GM21367 (cell line): ENCODE measurements at regions not wholly inside any gene's neighbourhood (a gene's known extent, or its start where the extent isn't known, plus 50 kb on each side); places are given as distances from the start of the nearest gene placed in this dataset.

Source experiments
- ATAC-seq: cut with Tn5 transposase; IDR thresholded peaks from one replicate; pipeline ENCODE4 v1.9.1; 2021; ENCODE audit not compliant: unreplicated experiment

DNA sequence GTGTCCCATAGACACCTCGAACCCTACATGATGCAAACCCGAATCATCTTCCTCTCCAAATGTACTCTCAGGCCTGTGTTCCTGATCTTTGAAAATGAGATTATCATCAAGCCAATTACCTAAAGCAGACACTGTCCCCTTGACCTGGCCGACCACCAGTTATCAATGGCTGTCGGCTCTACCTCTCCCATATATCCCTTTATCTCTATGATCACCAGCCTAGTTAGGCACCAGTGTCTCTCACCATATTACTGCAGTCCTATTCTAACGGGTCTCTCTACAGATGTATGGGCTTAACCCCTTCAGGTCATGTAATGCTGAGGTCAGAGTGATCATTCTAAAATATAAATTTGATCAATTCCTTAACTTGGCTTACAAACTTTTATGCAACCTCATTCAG lies 234.9 kb upstream of the MARCKS start:
- ATAC-seq: no peak

DNA sequence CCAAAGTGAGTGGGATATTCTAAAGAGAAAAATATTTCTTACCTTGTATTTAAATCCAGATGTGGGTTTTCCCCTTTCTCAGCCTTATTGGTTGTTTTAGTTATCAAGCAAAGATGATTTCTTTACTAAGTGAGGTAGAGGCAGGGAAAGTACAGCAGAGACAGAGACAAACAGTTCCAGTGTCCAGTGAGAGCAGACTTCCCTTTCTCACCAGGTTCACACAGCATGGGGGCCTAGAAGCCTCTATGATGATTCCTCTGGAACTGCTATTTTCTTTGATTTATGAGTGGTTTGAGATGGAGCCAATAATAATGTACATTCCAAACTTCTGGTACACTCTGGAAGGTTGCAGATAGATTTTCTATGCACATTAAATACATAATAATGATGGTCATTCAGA lies 234.0 kb upstream of the MARCKS start:
- ATAC-seq: no peak

DNA sequence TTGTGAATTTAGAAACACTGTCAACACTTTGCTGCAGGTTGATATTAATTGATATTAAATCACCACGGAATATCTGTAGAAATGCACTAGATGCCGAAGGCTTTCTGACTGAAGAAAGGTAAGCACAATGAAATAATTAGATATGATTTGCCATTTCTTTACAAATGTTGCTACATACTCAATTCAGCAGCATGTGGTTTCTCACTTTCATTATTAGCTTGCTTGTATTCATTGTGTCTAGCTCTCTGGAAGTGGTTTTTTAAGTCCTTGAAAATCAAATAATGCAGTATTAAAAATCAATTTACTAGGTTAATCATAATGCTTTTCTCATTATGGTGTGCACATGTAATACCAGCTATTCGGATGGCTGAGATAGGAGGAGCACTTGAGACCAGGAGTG lies 231.3 kb upstream of the MARCKS start:
- ATAC-seq: peak; percentile 11

DNA sequence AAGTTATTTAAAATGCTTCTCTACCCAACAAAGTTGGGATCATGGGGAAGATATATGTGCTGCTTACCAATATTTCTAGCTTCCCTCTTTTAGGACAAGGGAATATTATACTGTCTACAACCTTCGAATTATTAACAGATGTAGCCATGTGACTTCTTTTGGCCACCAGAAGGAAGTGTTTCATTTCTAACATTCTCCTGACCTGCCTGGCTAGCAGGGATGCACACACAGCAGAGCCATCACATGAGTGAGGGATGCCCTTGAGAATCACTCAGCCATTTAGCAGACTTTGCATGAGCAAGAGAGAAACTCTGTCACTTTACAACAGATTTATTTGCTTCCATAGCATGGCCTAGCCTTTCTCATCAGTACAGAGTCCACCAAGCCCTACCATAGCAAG lies 230.7 kb upstream of the MARCKS start:
- ATAC-seq: no peak

DNA sequence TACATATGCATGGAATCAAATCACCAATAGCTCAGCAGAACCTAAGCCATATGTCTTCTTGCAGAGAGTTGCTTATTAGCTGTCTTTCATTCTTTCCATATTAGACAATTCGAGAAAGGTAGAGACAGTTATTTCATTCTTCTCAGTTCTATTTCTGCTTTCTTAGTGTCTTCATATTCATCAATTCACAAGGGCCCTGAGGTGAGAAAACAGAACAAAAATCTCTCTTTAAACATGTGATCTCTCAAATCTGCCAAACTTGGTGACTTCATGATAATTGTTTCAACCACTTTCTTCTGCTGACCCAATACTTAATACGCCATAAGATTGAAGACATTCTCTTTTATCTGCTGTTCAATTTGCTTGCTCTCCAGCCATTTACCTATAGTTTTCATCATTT lies 229.7 kb upstream of the MARCKS start:
- peak; percentile 22 for ATAC-seq

DNA sequence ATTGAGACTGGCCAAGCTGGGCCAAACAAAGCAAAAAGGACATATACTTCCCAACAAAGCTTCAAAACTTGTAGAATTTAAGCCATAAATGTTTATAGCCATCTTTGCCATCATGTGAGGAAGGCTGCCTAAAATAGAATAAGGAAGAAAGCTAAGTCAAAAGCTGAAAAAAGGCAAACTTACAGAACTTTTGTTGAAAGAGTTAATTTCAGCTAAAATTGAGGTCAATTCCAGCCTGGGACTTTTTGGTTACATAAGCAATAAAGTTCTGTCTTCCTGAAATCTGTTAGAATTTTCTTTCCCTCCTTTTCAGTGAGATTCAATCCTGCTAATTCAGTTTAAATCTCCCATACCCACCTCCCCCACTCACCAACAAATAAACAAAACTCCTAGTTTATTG lies 227.9 kb upstream of the MARCKS start:
- no peak for ATAC-seq

DNA sequence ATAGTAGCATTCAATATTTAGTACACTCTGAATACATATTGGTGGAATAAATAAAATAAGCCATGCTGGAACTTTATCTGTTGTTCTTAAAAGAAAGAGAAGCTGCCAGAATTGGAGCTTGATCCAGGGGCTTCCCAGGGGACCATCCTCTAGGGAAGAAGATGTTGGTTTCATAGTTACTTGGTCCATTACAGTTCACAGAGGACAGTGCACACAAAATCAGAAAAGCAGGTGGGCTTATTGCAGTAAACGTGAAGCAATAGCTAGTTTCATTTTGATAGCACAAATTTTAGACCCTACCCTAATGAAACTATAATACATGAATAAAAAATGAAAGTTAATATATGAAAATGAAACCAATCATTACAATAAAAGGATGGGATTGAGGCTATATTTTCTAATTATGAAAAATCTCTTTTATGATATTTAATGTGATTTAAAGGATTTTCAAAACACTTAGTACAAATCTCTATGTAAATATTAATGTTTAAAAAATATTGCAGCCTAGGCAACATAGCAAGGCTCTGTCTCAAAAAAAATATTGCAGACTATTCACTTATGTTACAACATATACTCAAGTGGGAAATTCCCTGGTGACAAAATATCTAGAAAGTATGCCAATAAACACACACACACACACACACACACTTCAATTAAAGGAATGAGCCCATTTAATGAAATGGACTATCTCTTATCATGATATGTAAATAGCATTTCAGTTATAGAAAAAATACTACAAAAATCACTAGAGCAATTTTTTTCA lies 227.0 kb upstream of the MARCKS start:
- ATAC-seq: no peak

DNA sequence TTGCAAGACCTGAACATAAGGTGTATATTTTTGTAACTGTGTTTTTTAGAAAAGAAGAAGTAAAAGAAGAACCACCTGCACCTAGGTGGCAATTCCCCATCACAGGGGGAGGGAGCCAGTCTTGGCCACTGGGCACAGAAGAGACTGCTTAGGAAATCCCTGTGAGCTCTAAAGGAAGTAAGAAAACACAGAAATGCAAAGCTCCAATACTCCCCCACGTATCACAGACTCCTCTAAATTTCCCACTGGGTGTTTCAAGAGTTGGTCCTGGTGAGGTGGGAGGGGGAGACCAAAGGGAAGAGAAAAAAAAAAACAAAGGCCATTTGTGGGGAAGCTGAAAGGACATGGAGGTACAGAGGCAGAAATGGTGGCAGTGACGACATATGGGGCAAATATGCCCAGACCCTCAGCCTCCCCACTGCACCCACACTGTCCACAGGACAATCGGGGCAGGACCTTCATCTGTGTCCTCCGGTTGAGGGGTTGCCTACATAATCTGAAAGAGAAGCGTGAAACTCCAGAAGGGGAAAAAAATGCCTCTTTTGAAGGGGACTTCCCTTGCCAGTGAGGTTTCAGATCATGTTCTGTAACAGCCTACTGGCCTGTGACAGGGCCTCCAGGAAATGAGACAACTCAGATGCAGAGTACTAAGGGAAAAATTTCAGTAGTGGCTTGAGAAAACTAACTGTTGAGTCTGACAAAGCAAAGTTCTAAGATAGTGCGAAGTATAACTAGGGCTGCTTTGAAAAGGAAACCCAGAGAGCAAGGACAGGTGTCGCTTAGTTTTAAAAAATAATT lies 226.2 kb upstream of the MARCKS start:
- ATAC-seq: peak; percentile 53

DNA sequence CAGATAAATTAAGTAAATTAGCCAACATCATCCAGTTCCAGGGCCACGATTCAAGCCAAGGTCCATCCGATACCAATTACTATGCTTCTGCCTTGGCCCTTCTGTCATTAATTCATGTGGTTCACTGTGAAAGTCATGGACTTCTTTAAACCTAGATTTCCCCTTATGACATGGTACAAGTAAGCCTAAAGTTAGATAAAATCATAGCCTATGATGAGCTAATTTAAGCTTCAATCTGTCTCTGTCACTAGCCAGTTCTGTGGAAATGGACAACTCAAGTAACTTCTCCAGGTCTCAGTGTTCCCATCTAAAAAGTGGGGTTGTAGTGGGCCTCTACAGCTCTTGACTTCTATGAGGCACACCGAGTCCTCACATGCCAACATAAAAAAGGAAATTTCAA lies 225.5 kb upstream of the MARCKS start:
- ATAC-seq: no peak

DNA sequence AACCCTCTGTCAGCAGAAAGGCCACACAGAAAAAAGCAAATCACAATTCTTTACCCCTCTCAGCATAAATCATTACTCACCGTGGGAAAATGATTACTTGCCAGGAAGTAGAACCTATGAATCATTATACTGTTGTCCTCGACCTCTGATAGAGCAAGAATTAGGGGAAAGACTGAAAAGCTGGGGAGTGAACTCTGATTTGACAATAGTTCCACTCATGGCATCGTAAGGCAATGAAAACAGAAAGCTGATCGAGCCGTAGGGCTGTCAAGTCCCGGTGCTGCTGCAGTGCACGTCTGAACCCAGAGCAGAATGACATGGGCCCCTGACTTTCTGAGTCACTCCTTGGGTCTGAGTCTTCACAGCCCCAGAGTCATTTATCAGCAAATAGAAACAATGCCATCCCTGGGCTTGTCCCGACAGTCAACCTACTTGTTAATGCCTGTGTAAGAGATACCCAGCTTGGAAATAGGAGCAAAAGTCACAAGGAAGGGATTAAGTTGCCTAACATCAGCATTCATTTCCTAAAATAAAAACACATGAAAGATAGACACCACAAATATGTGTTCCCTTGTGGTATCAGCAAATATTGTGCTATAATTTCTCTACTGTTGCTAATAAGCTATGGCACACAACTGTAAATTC lies 224.8 kb upstream of the MARCKS start:
- ATAC-seq: peak; percentile 28

DNA sequence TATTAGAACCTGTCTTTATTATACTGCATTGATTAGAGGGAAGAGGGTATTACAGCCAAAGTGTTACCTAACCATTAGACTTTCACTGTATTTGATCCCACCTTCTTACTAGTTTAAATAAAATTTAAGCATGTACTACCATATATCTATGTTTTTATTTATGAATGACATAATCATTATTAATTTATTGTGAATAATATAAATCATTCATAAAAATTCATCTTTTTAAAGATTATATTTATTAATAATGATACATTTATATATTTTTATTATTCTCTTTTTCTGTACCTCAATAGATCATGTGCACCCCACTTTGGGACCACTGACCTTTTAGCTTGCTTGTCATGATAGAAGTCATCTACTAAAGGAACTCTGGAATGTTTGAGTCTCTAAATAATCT lies 223.5 kb upstream of the MARCKS start:
- no peak for ATAC-seq

DNA sequence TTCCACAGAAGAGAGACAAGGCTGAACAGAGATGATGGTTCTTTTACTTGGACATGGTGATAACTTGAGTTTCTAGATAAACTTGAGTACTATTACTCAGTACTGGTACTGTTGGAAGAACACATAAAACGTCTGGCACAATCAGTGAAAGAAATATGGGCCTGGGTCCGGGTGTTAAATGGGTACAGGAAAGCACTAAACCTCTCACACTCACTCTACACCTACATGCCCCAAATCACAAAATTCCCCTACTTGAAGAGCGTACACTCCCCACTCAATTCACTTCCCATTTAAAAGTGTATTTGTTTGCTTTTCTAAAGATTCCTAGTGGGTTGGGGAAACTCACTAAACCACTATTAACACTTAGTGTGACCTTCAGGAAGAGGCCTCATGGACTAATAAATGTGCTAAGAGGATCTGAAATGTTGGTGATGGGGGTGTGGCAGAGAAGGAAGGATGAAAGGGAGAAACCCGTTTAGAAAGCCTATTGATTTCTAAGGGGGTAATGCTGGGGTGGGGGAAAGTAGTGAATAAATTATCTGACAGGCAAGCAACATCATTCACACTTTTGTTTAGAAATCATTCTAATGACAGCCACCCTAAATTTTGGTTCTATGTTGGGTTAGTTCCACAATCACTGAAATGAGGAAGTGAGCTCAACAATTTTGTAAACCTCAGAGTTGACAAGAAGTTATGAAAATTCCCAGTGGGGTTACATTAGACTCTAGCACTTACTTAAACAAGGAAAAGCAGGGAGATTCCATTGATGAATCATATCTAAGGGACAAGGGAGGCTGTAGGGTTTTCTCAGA lies 222.6 kb upstream of the MARCKS start:
- peak; percentile 14 for ATAC-seq

DNA sequence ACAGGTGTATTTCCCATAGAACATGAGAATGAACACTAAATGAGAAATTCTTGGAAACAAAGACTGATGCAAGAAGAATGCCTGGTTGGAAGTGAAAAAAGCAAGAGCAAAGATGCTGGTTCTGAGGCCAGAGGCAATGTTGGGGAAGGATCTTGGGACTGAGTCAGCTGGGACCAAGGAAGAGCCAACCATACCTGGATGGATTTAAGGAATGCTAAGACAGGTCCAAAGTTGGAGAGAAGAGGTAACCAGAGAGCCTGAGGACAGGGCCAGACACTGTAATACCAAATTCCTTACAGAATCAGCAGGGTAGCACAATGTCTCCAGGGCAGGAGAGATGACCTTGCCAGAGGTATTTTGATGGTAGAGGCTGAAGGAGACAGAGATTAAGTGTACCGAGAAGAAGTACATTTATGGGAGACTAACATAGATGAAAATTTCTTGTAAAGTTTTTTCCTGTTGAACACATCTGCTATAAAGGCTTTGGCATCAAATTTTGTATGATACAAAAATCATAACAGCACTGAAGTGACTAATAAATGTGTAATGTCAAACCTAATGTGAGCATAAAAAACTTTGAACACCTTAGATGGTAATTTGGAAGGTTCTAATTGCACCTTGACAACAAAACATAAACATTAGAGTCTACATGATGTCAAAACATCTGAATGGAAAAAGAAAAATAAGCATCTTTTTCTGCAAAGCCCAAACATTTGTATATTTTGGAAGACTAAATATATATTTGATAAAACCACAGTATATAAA lies 221.7 kb upstream of the MARCKS start:
- no peak for ATAC-seq

DNA sequence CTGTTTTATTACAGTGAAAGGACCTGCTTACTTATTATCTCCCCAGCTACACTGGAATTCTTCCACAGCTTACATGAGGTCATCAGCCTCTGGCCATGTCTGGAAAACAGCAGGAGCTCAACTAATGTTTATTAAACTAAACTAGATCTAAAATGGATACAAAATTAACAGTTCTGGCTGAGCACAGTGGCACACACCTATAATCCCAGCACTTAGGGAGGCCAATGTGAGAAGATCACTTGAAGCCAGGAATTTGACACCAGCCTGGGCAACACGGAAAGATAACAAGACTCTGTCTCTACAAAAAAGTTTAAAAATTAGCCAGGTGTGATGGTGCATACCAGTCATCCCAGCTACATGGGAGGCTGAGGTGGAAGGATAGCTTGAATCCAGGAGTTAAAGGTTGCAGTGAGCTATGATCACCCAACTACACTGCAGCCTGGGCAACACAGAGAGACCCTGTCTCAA lies 220.8 kb upstream of the MARCKS start:
- no peak for ATAC-seq

DNA sequence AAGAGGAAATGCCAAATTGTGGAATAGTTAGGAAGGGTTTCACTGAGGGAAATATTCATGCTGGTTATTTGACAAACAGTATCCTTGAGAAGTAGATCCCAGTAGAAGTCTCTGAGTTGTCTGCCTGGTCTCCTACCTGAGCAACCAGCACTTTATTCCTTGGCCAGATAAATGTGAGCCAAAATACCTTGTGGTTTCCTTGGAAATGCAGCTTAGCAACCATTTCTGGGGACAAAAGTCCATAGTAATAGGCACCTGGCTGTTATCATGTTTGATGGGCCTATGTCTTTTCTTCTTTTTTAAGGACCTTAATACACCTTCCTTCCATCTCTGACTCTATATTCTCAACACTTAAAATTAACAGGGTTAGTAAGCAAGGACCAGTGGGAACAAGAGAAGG lies 217.1 kb upstream of the MARCKS start:
- ATAC-seq: no peak

DNA sequence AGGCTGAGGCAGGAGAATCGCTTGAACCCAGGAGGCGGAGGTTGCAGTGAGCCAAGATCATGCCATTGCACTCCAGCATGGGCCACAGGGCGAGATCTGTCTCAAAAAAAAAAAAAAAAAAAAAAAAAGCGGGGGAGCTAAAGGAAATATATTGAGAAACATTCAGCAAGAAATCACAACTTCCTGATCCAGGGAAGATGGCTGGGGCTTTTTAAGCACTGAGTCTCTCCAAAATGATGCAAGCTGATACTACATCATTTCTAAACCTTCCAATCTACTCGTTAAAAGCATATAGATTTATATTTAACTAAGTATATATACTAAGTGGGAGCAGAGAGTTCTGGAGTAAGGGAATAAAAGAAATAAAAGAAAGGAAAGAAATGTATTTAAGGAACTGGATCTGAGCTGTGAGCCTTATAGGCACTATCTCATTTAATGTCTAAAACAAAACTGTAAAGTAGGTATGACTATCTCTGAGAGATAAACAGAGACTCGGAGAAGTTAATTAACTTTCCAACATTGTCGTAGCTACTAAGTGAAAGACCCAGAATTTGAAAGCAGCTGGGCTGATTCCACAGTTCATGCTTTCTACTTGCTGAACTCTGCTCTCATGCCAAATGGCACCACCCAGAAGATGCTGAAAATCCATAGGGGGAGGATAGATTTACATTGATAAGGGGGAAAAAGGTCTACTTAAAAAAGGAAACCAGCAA lies 215.0 kb upstream of the MARCKS start:
- no peak for ATAC-seq

DNA sequence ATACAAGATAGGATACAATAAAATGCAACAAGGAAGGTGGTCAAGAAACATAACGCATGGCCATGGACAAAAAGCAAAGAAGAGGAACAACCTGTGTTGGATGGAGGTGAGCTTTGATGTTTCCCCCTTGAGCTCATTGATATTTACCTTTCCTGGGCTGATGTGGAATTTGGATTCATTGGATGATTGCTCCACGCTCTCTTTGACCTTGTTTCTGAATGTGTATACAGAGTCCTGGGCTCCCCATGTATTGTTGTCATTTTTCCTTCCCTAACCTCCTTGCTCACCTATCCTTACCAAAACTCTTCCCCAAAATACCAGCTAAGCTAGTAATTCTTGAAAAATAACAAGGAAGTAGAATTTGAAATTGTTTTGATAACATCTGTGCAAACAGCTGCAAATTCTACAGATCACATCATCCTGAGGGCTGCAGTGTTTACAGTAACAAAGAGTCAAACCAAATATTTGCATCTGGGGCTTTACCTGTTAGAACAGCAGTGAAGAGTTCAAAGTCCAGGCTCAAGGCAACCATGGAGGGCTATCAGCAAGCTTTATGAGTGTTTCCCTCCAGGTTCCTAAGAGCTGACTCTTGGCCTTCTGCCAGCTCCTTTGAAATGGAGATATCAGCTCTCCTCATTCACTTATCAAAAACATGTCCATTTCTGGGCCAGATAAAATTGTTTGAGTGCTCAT lies 214.3 kb upstream of the MARCKS start:
- ATAC-seq: peak; percentile 76

DNA sequence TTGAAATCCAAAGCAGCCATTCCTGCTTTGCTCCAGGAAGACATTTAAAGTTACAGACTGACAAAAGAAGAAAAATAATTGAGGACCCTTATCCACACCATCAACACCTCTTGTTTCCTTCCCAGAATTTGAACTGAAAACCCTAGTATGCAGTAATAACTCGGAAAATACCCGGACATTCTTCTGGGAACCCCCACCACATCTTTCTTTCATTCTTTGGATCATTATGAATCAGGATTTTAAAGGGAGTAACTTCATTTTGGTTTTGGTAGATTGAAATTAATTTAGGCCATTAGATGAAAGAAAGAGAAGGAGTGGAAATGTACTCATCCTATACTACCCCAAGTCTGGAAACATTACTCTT lies 213.8 kb upstream of the MARCKS start:
- ATAC-seq: no peak

DNA sequence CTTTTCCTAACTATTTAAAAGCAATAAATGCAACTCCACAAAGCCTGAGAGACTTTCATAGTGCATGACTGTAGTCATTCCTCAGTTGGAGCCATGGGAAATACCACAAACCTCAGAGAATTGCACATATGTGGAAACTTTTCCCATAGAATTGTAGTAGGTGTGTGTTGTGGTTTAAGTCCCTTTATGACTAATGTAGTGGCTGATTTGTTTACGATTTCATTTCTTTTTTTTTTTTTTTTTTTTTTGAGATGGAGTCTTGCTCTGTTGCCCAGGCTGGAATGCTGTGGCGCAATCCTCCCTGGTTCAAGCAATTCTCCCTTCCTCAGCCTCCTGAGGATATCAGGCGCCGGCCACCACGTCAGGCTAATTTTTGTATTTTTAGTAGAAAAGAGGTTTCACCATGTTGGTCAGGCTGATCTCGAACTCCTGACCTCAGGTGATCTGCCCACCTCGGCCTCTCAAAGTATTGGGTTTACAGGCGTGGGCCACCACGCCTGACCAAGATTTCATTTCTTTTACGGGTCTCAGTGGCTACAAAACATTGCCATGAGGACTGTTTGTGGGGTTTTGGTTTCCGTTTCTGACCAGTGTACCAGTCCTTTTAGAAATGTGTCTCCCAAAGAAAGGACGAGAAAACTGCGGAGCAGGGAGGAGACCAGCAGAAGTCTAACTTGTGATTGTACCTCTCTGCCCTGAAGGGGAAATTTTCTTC lies 212.1 kb upstream of the MARCKS start:
- ATAC-seq: no peak
